Immature natural killer cell (primary cell): ENCODE measurements at regions not wholly inside any gene's neighbourhood (a gene's known extent, or its start where the extent isn't known, plus 50 kb on each side); places are given as distances from the start of the nearest gene placed in this dataset.

Source experiments
- DNase-seq, 3 donors: peaks; one replicate each; pipeline ENCODE4 v3.0.0; 2022; ENCODE audit warnings: mixed read lengths in 1 of 3
- H3K27ac Mint-ChIP-seq, 6 donors: one replicate each; pipeline ENCODE4 v1.8.0; 2020; ENCODE audit warnings: mixed read lengths in 6 of 6, mild to moderate bottlenecking in 5 of 6, inconsistent platforms in 4 of 6, moderate library complexity in 3 of 6
- H3K27me3 Mint-ChIP-seq, 3 donors: one replicate each; pipeline ENCODE4 v1.8.0; 2020 to 2021; ENCODE audit warnings: low read depth in 3 of 3, mild to moderate bottlenecking in 3 of 3, mixed read lengths in 3 of 3, moderate library complexity in 3 of 3, inconsistent platforms in 1 of 3
- H3K36me3 Mint-ChIP-seq, 3 donors: one replicate each; pipeline ENCODE4 v1.8.0; 2020; ENCODE audit warnings: mixed read lengths in 3 of 3, inconsistent platforms in 2 of 3, mild to moderate bottlenecking in 2 of 3
- H3K4me1 Mint-ChIP-seq, 2 donors: one replicate each; pipeline ENCODE4 v1.8.0; 2020; ENCODE audit warnings: inconsistent platforms in 2 of 2, mild to moderate bottlenecking in 2 of 2, mixed read lengths in 2 of 2, moderate library complexity in 1 of 2
- H3K4me3 Mint-ChIP-seq, 5 donors: one replicate each; pipeline ENCODE4 v1.8.0; 2020; ENCODE audit warnings: mild to moderate bottlenecking in 5 of 5, mixed read lengths in 5 of 5, inconsistent platforms in 3 of 5, moderate library complexity in 3 of 5
- H3K9me3 Mint-ChIP-seq, 6 donors: one replicate each; pipeline ENCODE4 v1.8.0; 2020; ENCODE audit warnings: mild to moderate bottlenecking in 6 of 6, mixed read lengths in 6 of 6, inconsistent platforms in 4 of 6, moderate library complexity in 3 of 6

- no peak for DNase-seq
- Mint-ChIP-seq H3K27me3 (no peaks in the 10 kb centered on the region), H3K27ac (no peak overlapping the region), H3K4me1 (no peaks in the 10 kb centered on the region), H3K36me3 (no peaks in the 10 kb centered on the region), H3K4me3 (no peak overlapping the region), H3K9me3 (peaks cover 3 to 33% (median 14%) of the 10 kb centered on the region in 6 donors)
Measured at GRCh38 chr4:126735294-126736132, 897.2 kb upstream of the INTU start.

- Mint-ChIP-seq H3K27ac (no peak overlapping the region), H3K27me3 (no peaks in the 10 kb centered on the region), H3K9me3 (peaks cover 3 to 34% (median 15%) of the 10 kb centered on the region in 6 donors), H3K4me1 (no peaks in the 10 kb centered on the region), H3K36me3 (no peaks in the 10 kb centered on the region), H3K4me3 (no peak overlapping the region)
- DNase-seq: no peak
Measured at GRCh38 chr4:126736133-126736518, 896.6 kb upstream of the INTU start.

GRCh38 chr4:126737899-126738526 lies 894.7 kb upstream of the INTU start:
- Mint-ChIP-seq H3K27ac (no peak overlapping the region), H3K4me3 (no peak overlapping the region), H3K4me1 (no peaks in the 10 kb centered on the region), H3K36me3 (no peaks in the 10 kb centered on the region), H3K27me3 (no peaks in the 10 kb centered on the region), H3K9me3 (peaks cover 7 to 29% (median 19%) of the 10 kb centered on the region in 6 donors)
- DNase-seq: no peak

- peaks cover 7 to 29% (median 18%) of the 10 kb centered on the region in 6 donors for H3K9me3 Mint-ChIP-seq
- DNase-seq: no peak
Measured at GRCh38 chr4:126738527-126738923, 894.2 kb upstream of the INTU start.

GRCh38 chr4:126738926-126739325 lies 893.8 kb upstream of the INTU start:
- H3K36me3 Mint-ChIP-seq: no peaks in the 10 kb centered on the region
- no peaks in the 10 kb centered on the region for H3K27me3 Mint-ChIP-seq
- no peak for DNase-seq
- no peak overlapping the region for H3K4me3 Mint-ChIP-seq
- H3K4me1 Mint-ChIP-seq: no peaks in the 10 kb centered on the region
- H3K27ac Mint-ChIP-seq: no peak overlapping the region
- peaks cover 11 to 33% (median 16%) of the 10 kb centered on the region in 6 donors for H3K9me3 Mint-ChIP-seq

More at GRCh38 chr4:126738527-126738923, 894.2 kb upstream of the INTU start:
- no peaks in the 10 kb centered on the region for H3K4me1 Mint-ChIP-seq
- H3K36me3 Mint-ChIP-seq: no peaks in the 10 kb centered on the region
- H3K27me3 Mint-ChIP-seq: no peaks in the 10 kb centered on the region
- H3K27ac Mint-ChIP-seq: no peak overlapping the region
- H3K4me3 Mint-ChIP-seq: no peak overlapping the region

GRCh38 chr4:126740687-126741086 lies 892.1 kb upstream of the INTU start:
- H3K27ac Mint-ChIP-seq: no peak overlapping the region
- H3K9me3 Mint-ChIP-seq: peaks cover 13 to 42% (median 18%) of the 10 kb centered on the region in 6 donors
- no peaks in the 10 kb centered on the region for H3K36me3 Mint-ChIP-seq
- no peak for DNase-seq
- no peaks in the 10 kb centered on the region for H3K4me1 Mint-ChIP-seq
- no peaks in the 10 kb centered on the region for H3K27me3 Mint-ChIP-seq
- no peak overlapping the region for H3K4me3 Mint-ChIP-seq

GRCh38 chr4:126742048-126742447 lies 890.7 kb upstream of the INTU start:
- Mint-ChIP-seq H3K36me3 (peaks cover 0 to 3% (median 0%) of the 10 kb centered on the region in 3 donors), H3K4me3 (no peak overlapping the region), H3K27ac (no peak overlapping the region), H3K4me1 (no peaks in the 10 kb centered on the region), H3K27me3 (no peaks in the 10 kb centered on the region), H3K9me3 (peaks cover 15 to 46% (median 21%) of the 10 kb centered on the region in 6 donors)
- no peak for DNase-seq

- no peaks in the 10 kb centered on the region for H3K27me3 Mint-ChIP-seq
- DNase-seq: no peak
- no peak overlapping the region for H3K4me3 Mint-ChIP-seq
- H3K9me3 Mint-ChIP-seq: peaks cover 13 to 42% (median 20%) of the 10 kb centered on the region in 6 donors
- no peaks in the 10 kb centered on the region for H3K4me1 Mint-ChIP-seq
- H3K27ac Mint-ChIP-seq: no peak overlapping the region
- peaks cover 0 to 3% (median 0%) of the 10 kb centered on the region in 3 donors for H3K36me3 Mint-ChIP-seq
Measured at GRCh38 chr4:126742885-126743284, 889.9 kb upstream of the INTU start.

GRCh38 chr4:126748736-126749135 lies 884.0 kb upstream of the INTU start:
- no peak overlapping the region for H3K27ac Mint-ChIP-seq
- H3K27me3 Mint-ChIP-seq: no peaks in the 10 kb centered on the region
- H3K36me3 Mint-ChIP-seq: peaks cover 0 to 3% (median 0%) of the 10 kb centered on the region in 3 donors
- H3K4me1 Mint-ChIP-seq: no peaks in the 10 kb centered on the region
- no peak for DNase-seq
- peaks cover 0 to 33% (median 20%) of the 10 kb centered on the region in 6 donors for H3K9me3 Mint-ChIP-seq
- no peak overlapping the region for H3K4me3 Mint-ChIP-seq

- peaks cover 0 to 23% (median 15%) of the 10 kb centered on the region in 6 donors for H3K9me3 Mint-ChIP-seq
- H3K36me3 Mint-ChIP-seq: peaks cover 0 to 3% (median 0%) of the 10 kb centered on the region in 3 donors
- H3K4me3 Mint-ChIP-seq: no peak overlapping the region
- no peaks in the 10 kb centered on the region for H3K27me3 Mint-ChIP-seq
- no peak overlapping the region for H3K27ac Mint-ChIP-seq
- DNase-seq: no peak
- H3K4me1 Mint-ChIP-seq: no peaks in the 10 kb centered on the region
Measured at GRCh38 chr4:126750723-126751122, 882.0 kb upstream of the INTU start.

- Mint-ChIP-seq H3K4me3 (no peak overlapping the region), H3K36me3 (no peaks in the 10 kb centered on the region), H3K9me3 (peaks cover 0 to 20% (median 13%) of the 10 kb centered on the region in 6 donors), H3K4me1 (no peaks in the 10 kb centered on the region), H3K27ac (no peak overlapping the region), H3K27me3 (no peaks in the 10 kb centered on the region)
- no peak for DNase-seq
Measured at GRCh38 chr4:126752126-126752525, 880.6 kb upstream of the INTU start.

- Mint-ChIP-seq H3K4me3 (no peak overlapping the region), H3K4me1 (no peaks in the 10 kb centered on the region), H3K9me3 (peaks cover 0 to 25% (median 13%) of the 10 kb centered on the region in 6 donors), H3K27ac (no peak overlapping the region), H3K27me3 (no peaks in the 10 kb centered on the region), H3K36me3 (no peaks in the 10 kb centered on the region)
- DNase-seq: no peak
Measured at GRCh38 chr4:126752702-126753101, 880.1 kb upstream of the INTU start.

- peaks cover 0 to 28% (median 13%) of the 10 kb centered on the region in 6 donors for H3K9me3 Mint-ChIP-seq
- no peaks in the 10 kb centered on the region for H3K4me1 Mint-ChIP-seq
- H3K4me3 Mint-ChIP-seq: no peak overlapping the region
- no peak for DNase-seq
- H3K27me3 Mint-ChIP-seq: no peaks in the 10 kb centered on the region
- H3K27ac Mint-ChIP-seq: no peak overlapping the region
- H3K36me3 Mint-ChIP-seq: no peaks in the 10 kb centered on the region
Measured at GRCh38 chr4:126753592-126753991, 879.2 kb upstream of the INTU start.

GRCh38 chr4:126755506-126755905 lies 877.3 kb upstream of the INTU start:
- DNase-seq: no peak
- Mint-ChIP-seq H3K4me1 (no peaks in the 10 kb centered on the region), H3K27me3 (no peaks in the 10 kb centered on the region), H3K9me3 (peaks cover 3 to 35% (median 16%) of the 10 kb centered on the region in 6 donors), H3K36me3 (no peaks in the 10 kb centered on the region), H3K27ac (no peak overlapping the region), H3K4me3 (no peak overlapping the region)
